ENCODE measurements at regions not wholly inside any gene's neighbourhood (a gene's known extent, or its start where the extent isn't known, plus 50 kb on each side); places are given as distances from the start of the nearest gene placed in this dataset.
A peak's percentile ranks its signal among the peaks of the same experiment; 100 is the strongest.

DNA sequence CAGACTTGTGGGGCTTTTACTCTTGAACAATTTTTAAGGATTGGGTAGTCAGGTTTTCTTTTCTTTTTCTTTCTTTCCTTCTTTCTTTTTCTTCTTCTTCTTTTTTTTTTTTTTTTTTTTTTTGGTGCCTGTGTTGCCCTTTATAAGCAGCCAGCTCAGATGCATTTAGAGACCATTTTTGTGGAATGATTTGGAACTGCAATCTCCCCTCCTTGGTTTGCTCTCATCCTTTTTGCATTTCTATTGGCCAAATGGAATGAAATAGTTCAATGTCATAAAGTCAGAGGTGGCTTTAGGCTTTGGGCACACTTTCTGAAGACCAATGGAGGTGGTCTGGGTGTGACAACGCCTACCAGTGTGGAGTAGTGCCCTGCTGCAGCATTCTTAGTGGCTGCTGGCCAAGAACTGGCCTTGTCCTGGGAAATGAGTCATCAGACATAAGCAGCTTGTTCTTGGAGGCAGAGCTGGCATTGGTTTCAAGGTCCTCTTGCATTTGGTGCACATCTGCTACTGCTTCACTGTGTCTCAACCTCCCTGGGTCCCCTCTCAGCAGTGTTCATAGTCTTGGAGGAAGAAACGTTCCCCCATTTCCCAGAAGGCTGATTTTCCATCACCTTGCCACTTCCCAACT lies 84.5 kb downstream of the CT47B1 start:
- Histone ChIP-seq H3K4me1 (ENCODE audit: control insufficient read depth in 2 of 3, insufficient read depth in 2 of 3, low read depth in 1 of 3, low read length in 3 of 3) (no peaks in the 10 kb centered on the region), H3K27ac (ENCODE audit: low read depth in 2 of 2, low read length in 2 of 2) (no peak overlapping the region), H3K9me3 (ENCODE audit: control insufficient read depth in 2 of 3, insufficient read depth in 1 of 3, low read length in 3 of 3) (no peaks in the 10 kb centered on the region), H3K36me3 (ENCODE audit: control insufficient read depth in 2 of 3, insufficient read depth in 3 of 3, low read length in 3 of 3) (no peaks in the 10 kb centered on the region), H3K9ac (ENCODE audit: low read length in 3 of 3) (no peak overlapping the region), H3K27me3 (ENCODE audit: control insufficient read depth, insufficient read depth, low read length) (no peaks in the 10 kb centered on the region), H3K4me3 (ENCODE audit: low read length in 3 of 3) (no peak overlapping the region)
- FAIRE-seq = no peak
- DNase-seq = no peak
- intact Hi-C loops (cut with DNase I) = no loop called here
- TF ChIP-seq CTCF (IDR thresholded peaks at IDR 0.05; ENCODE audit: borderline replicate concordance, extremely low read depth, insufficient read depth) = no peak

GRCh38 chrX:120790552-120790951 lies 85.1 kb downstream of the CT47B1 start:
- no peak for FAIRE-seq
- no peak for TF ChIP-seq CTCF (IDR thresholded peaks at IDR 0.05; ENCODE audit: borderline replicate concordance, extremely low read depth, insufficient read depth)

GRCh38 chrX:120790118-120790517 lies 85.5 kb downstream of the CT47B1 start:
- H3K4me3 ChIP-seq (ENCODE audit: low read length in 3 of 3) = no peak overlapping the region
- H3K4me1 ChIP-seq (ENCODE audit: control insufficient read depth in 2 of 3, insufficient read depth in 2 of 3, low read depth in 1 of 3, low read length in 3 of 3) = no peaks in the 10 kb centered on the region
- H3K27me3 ChIP-seq (ENCODE audit: control insufficient read depth, insufficient read depth, low read length) = no peaks in the 10 kb centered on the region
- no peak overlapping the region for H3K27ac ChIP-seq (ENCODE audit: low read depth in 2 of 2, low read length in 2 of 2)
- no peaks in the 10 kb centered on the region for H3K36me3 ChIP-seq (ENCODE audit: control insufficient read depth in 2 of 3, insufficient read depth in 3 of 3, low read length in 3 of 3)
- FAIRE-seq = peak; percentile 98
- DNase-seq = peak in 3 of 5 donors; percentile 41 to 84 (median 77)
- H3K9me3 ChIP-seq (ENCODE audit: control insufficient read depth in 2 of 3, insufficient read depth in 1 of 3, low read length in 3 of 3) = no peaks in the 10 kb centered on the region
- intact Hi-C loops (cut with DNase I) = no loop called here
- TF ChIP-seq CTCF (IDR thresholded peaks at IDR 0.05; ENCODE audit: borderline replicate concordance, extremely low read depth, insufficient read depth) = peak; percentile 66
- no peak overlapping the region for H3K9ac ChIP-seq (ENCODE audit: low read length in 3 of 3)

More at GRCh38 chrX:120790552-120790951, 85.1 kb downstream of the CT47B1 start:
- intact Hi-C loops (cut with DNase I) = no loop called here
- Histone ChIP-seq H3K27me3 (ENCODE audit: control insufficient read depth, insufficient read depth, low read length) (no peaks in the 10 kb centered on the region), H3K9me3 (ENCODE audit: control insufficient read depth in 2 of 3, insufficient read depth in 1 of 3, low read length in 3 of 3) (no peaks in the 10 kb centered on the region), H3K4me3 (ENCODE audit: low read length in 3 of 3) (no peak overlapping the region), H3K27ac (ENCODE audit: low read depth in 2 of 2, low read length in 2 of 2) (no peak overlapping the region), H3K36me3 (ENCODE audit: control insufficient read depth in 2 of 3, insufficient read depth in 3 of 3, low read length in 3 of 3) (no peaks in the 10 kb centered on the region), H3K4me1 (ENCODE audit: control insufficient read depth in 2 of 3, insufficient read depth in 2 of 3, low read depth in 1 of 3, low read length in 3 of 3) (no peaks in the 10 kb centered on the region), H3K9ac (ENCODE audit: low read length in 3 of 3) (no peak overlapping the region)
- no peak for DNase-seq

- TF ChIP-seq CTCF (IDR thresholded peaks at IDR 0.05; ENCODE audit: borderline replicate concordance, extremely low read depth, insufficient read depth) = no peak
- Histone ChIP-seq H3K27me3 (ENCODE audit: control insufficient read depth, insufficient read depth, low read length) (no peaks in the 10 kb centered on the region), H3K4me1 (ENCODE audit: control insufficient read depth in 2 of 3, insufficient read depth in 2 of 3, low read depth in 1 of 3, low read length in 3 of 3) (no peaks in the 10 kb centered on the region), H3K9me3 (ENCODE audit: control insufficient read depth in 2 of 3, insufficient read depth in 1 of 3, low read length in 3 of 3) (no peaks in the 10 kb centered on the region), H3K27ac (ENCODE audit: low read depth in 2 of 2, low read length in 2 of 2) (no peak overlapping the region), H3K36me3 (ENCODE audit: control insufficient read depth in 2 of 3, insufficient read depth in 3 of 3, low read length in 3 of 3) (no peaks in the 10 kb centered on the region), H3K4me3 (ENCODE audit: low read length in 3 of 3) (no peak overlapping the region), H3K9ac (ENCODE audit: low read length in 3 of 3) (no peak overlapping the region)
- no peak for FAIRE-seq
- intact Hi-C loops (cut with DNase I) = no loop called here
- no peak for DNase-seq
These were observed 94.3 kb downstream of the CT47B1 start for GRCh38 chrX:120781403-120781802.
